OCI-M2 (cell line): ENCODE measurements at regions not wholly inside any gene's neighbourhood (a gene's known extent, or its start where the extent isn't known, plus 50 kb on each side); places are given as distances from the start of the nearest gene placed in this dataset.
"Not testable (repeated sequence)": the region's sequence is repeated elsewhere in the genome, so short reads cannot be mapped to it uniquely, and the experiment has no call there.

Source experiments
- DNase-seq: peaks from one replicate; lab custom pipeline; 2025; ENCODE audit not compliant: unreplicated experiment; lab: John Stamatoyannopoulos, UW

GRCh38 chr5:162209005-162209605 lies 141.5 kb downstream of the GABRG2 start:
- DNase-seq: no peak

DNA sequence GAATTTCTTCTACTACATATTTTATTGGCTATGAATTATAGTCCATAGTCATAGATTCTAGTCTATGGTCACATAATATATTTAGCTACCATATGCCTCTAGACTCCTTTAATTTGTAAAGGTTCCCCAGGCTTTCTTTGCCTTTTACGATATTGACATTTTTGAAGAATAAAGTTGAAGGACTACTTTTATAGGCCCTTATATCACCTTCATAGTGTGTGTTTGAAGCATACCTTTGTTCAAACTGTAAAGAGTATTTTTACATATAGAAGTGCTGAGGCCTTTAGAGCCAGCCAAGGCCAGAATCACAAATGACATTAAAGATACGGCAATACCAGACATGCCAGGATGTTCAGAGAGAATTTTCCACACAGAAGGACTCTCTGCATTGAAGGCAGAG lies 147.0 kb downstream of the GABRG2 start:
- no peak for DNase-seq

GRCh38 chr5:162217037-162217436 lies 149.5 kb downstream of the GABRG2 start:
- no peak for DNase-seq

GRCh38 chr5:162221910-162222309 lies 154.3 kb downstream of the GABRG2 start:
- no peak for DNase-seq

- DNase-seq: no peak
Observed at GRCh38 chr5:162227075-162227474, 159.5 kb downstream of the GABRG2 start.

DNA sequence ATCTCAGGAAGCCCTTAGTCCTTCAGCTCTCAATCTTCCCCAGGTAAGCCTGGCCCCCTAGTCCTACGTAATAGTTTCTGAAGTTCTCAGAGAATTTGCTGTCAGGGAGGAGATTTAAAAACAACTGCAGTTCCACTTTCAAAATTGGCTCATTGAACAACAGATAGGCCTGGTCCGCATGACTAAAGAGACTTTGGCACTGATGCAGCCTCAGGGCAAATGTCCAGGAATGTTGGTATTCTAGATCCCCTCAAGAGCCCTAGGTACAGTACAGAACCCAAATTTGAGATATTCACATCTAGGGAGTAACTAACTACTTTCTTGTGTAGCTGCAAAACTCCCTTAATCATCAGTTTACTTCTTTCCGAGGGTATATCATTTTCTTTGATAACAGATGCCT lies 162.8 kb downstream of the GABRG2 start:
- no peak for DNase-seq

- DNase-seq: no peak
Observed at GRCh38 chr5:162231522-162231921, 163.9 kb downstream of the GABRG2 start.

DNA sequence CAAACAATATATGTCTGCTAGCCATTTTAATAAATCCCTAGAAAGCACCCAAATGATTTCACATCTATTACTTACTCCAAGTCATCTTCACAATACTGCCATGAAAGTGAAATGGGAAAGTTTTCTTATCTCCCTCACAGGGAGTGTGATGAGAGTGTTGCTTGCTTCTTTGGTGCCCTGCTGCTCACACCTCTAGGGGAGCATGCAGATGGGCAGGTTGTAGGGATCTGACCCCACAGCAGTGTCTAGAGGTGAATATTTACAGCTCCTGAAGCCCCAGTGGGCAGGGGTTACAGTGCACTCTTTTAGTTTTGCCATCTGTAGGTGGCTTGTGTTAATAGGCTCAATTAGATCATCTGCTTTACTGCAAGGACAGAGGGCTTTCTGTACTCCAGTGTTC lies 173.2 kb downstream of the GABRG2 start:
- DNase-seq: no peak

- DNase-seq: no peak
Observed at GRCh38 chr5:162242416-162242815, 174.8 kb downstream of the GABRG2 start.

- no peak for DNase-seq
Observed at GRCh38 chr5:162243651-162244050, 176.1 kb downstream of the GABRG2 start.

DNA sequence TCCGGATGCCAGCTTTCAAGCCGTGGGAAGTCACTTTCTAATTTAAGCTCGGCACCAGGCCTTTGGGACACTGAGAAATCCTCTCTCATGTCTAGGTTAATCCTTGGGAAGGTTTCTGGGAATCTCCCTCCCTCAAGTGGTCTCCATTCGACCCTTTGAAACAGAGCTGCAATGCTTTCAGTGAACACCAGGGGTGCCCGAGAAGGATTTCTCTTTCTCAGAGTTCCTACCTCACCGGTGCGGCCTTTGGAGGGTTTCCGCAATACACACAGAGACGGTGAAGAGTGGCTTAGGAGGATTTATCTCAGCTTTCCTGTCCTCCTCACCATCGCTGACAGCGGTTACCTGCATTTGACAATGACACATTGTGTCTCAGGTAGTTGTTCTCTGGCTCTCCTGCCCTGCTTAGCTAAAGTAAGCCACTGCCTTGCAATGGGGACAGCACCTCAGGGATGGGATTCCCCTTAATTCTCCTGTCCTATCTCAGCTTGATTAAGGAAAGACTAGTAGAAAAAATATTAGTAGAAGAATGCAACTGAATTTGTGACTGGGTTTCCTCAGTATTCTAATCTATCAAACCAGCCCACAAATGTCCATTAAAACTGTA lies 180.6 kb downstream of the GABRG2 start:
- no peak for DNase-seq

DNA sequence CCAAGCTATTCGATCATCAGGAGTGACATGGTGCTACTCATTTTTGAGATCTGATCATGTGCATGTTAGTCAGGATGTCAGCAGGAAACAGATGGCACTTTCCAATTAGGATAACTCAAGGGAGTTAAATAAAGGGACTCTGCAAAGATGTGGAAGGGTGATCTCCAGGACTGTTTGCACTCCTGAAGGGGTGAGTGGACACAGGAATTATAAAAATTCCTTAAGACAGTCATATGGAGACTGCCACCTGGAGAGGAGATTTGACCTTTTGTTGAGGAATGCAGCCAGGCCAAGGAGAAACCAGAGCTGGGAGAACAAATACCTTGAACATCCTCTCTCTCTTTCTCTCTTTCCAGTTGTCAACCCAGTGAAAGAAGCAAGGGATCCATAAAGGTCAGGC lies 189.1 kb downstream of the GABRG2 start:
- no peak for DNase-seq

- DNase-seq: no peak
Observed at GRCh38 chr5:162268694-162269481, 201.3 kb downstream of the GABRG2 start.

DNA sequence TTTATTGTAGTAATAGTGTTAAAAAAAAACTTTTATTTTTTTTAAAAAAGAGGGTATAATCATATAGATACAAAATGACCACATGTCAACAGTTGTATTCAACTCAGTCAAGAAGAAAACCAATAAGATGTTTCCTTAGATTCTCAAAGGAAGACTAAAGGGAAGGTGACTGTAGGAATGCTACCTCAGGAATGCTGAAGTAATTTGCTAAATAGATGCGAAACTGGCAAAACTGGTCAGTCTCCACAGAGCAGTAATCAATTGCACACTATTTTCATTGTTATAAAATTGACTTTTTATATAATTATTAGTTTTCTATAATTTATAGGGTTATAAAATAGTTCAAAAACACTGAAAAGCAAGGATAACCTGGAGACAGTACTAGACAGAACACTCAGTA lies 204.8 kb downstream of the GABRG2 start:
- no peak for DNase-seq

DNA sequence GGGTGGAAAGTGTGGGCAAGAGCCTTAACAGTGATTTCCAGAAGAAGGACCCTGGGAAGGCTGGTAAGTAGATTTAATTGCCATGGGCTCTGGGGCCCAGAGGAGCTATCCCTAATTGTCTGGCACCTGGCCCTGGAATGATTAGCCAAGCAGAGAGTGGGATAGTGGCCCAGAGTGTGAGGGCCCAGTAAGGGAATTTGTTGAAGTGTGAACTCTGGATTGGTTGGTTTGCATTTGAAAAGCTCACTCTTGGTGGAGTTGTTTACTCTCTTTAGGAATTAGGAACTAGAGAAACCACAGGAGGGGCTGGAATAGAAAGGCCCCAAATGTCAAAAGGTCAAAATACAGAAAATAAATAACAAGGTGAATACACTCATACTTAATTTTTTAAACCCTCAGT lies 207.1 kb downstream of the GABRG2 start:
- no peak for DNase-seq

- DNase-seq: not testable (repeated sequence)
Observed at GRCh38 chr5:162275387-162275786, 207.8 kb downstream of the GABRG2 start.

DNA sequence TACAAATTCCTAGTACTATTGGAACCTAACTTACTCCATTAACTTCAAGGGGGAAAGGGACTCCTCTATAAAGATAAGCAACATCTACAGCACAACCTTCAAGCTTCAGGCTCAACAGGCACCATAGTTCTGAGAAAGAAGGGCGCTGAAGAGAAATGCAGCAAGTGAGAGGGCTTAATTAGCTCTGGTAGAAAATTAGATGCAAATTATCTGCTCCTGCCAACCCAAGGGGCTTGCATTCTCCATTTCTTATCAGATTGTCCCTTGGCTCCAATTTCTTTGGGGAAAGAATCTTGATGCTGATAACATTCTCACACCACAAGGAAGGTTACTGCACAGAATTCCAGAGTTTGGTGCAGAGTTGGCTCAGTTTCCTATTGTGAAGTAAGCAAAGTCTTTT lies 214.6 kb downstream of the GABRG2 start:
- DNase-seq: no peak

DNA sequence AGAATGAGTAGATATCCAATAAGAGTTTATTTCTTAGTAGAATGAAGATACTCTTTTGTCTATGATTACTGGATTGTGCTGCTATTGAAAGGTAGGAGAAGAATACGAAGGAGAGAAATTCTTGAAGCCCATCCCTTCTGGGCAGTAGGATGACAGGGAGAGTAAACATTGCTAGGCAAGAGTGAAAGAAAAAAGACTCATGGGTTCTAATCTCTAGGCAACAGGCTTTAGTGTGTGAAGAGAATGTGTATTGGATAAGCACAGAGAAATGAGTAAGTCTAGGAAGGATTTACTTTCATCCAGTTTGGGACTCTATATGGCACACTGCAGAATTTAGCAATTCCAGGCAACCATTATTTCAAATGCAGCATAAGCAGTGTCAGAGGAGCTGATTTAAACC lies 216.0 kb downstream of the GABRG2 start:
- no peak for DNase-seq

- no peak for DNase-seq
Observed at GRCh38 chr5:162288647-162289296, 221.2 kb downstream of the GABRG2 start.

DNA sequence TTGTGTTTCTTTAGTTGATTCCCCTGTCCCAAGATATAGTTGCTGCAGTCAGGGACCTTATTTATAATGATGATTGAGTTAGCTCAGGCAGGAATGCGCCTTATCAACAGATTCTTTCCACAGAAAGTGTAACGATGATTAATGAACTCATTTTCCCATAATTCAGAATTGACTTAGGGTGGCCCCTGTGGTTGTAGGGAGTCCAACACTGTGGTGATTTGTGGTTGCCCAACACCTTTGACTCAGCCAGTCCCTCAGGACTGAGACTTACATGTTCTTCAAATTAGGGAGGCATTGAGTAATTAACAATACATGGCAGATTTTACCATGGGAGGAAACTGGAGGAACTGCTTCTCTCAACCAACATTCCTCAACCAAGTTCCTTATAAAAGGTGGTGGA lies 221.9 kb downstream of the GABRG2 start:
- DNase-seq: no peak

- no peak for DNase-seq
Observed at GRCh38 chr5:162299793-162300192, 232.2 kb downstream of the GABRG2 start.

- DNase-seq: no peak
Observed at GRCh38 chr5:162301356-162301755, 233.8 kb downstream of the GABRG2 start.
